Neutrophil (primary cell): ENCODE measurements at regions not wholly inside any gene's neighbourhood (a gene's known extent, or its start where the extent isn't known, plus 50 kb on each side); places are given as distances from the start of the nearest gene placed in this dataset.

ENCODE experiments used
- H3K27ac ChIP-seq: fragments of 200-600 bp; sonication (generic); 2 replicates; pipeline ENCODE4 v1.5.1; 2016; ENCODE audit warnings: mild to moderate bottlenecking, moderate library complexity
- H3K27me3 ChIP-seq: fragments of 200-600 bp; sonication (generic); 2 replicates; pipeline ENCODE4 v1.6.0; 2016; ENCODE audit warnings: mild to moderate bottlenecking
- H3K36me3 ChIP-seq: fragments of 200-600 bp; sonication (generic); 2 replicates; pipeline ENCODE4 v1.5.1; 2017
- H3K4me1 ChIP-seq, 2 experiments: fragments of 200-600 bp in 1 of 2; sonication (generic) in 1 of 2; 1 replicate in 1 of 2; 2 replicates in 1 of 2; pipeline versions ENCODE4 v1.5.1 to v1.6.1; 2013 to 2016; ENCODE audit warnings: low read depth in 1 of 2, low read length in 1 of 2, mild to moderate bottlenecking in 1 of 2, moderate library complexity in 1 of 2; ENCODE audit not compliant: control insufficient read depth in 1 of 2, insufficient read depth in 1 of 2
- H3K4me3 ChIP-seq, 2 experiments: fragments of 200-600 bp in 1 of 2; sonication (generic) in 1 of 2; 1 replicate in 1 of 2; 2 replicates in 1 of 2; pipeline ENCODE4 v1.5.1; 2013 to 2016; ENCODE audit warnings: low read depth in 1 of 2, low read length in 1 of 2, mild to moderate bottlenecking in 1 of 2, moderate library complexity in 1 of 2
- H3K9me3 ChIP-seq: fragments of 200-600 bp; sonication (generic); 2 replicates; pipeline ENCODE4 v1.5.1; 2016
- CTCF ChIP-seq: fragments of 200-600 bp; sonication (generic); IDR thresholded peaks from 2 replicates; pipeline ENCODE4 v1.5.1; 2016; ENCODE audit warnings: antibody characterized with exemption

GRCh38 chr12:124726596-124727263, 136.9 kb downstream of the SCARB1 start:
- Histone ChIP-seq H3K9me3 (no peaks in the 10 kb centered on the region), H3K4me3 (peak overlapping the region; percentile 20 to 44), H3K27me3 (no peaks in the 10 kb centered on the region), H3K4me1 (peaks cover 10 to 14% of the 10 kb centered on the region in 2 experiments), H3K27ac (peak overlapping the region; percentile 39), H3K36me3 (no peaks in the 10 kb centered on the region)
- no peak for TF ChIP-seq CTCF

GRCh38 chr12:124725597-124726237, 137.9 kb downstream of the SCARB1 start:
- Histone ChIP-seq H3K4me1 (peaks cover 10 to 18% of the 10 kb centered on the region in 2 experiments), H3K27ac (no peak overlapping the region), H3K27me3 (no peaks in the 10 kb centered on the region), H3K36me3 (no peaks in the 10 kb centered on the region), H3K9me3 (no peaks in the 10 kb centered on the region), H3K4me3 (no peak overlapping the region)
- TF ChIP-seq CTCF = no peak

GRCh38 chr12:124725099-124725498, 138.6 kb downstream of the SCARB1 start:
- no peak overlapping the region for H3K4me3 ChIP-seq
- TF ChIP-seq CTCF = no peak
- H3K27ac ChIP-seq = no peak overlapping the region
- no peaks in the 10 kb centered on the region for H3K27me3 ChIP-seq
- no peaks in the 10 kb centered on the region for H3K9me3 ChIP-seq
- H3K4me1 ChIP-seq = peaks cover 10 to 18% of the 10 kb centered on the region in 2 experiments
- no peaks in the 10 kb centered on the region for H3K36me3 ChIP-seq

DNA sequence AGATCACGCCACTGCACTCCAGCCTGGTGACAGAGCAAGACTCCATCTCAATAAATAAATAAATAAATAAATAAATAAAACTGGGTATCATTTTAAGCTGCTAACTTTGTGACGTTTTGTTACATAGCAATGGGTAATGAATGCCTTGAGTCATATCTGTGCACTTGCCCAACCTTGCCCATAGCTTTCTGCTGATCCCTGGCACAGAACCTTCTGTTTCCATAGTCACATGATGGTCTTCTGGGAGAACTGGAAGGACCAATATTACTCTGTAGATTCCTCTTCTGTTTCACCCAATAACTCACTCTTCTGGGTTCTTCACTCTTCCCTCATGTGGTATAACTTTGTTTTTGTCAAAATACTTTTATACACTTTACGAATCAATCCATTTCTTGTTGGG, 140.8 kb downstream of the SCARB1 start:
- Histone ChIP-seq H3K4me1 (peaks cover 10 to 17% of the 10 kb centered on the region in 2 experiments), H3K27ac (no peak overlapping the region), H3K9me3 (no peaks in the 10 kb centered on the region), H3K36me3 (no peaks in the 10 kb centered on the region), H3K4me3 (no peak overlapping the region), H3K27me3 (no peaks in the 10 kb centered on the region)
- no peak for TF ChIP-seq CTCF

DNA sequence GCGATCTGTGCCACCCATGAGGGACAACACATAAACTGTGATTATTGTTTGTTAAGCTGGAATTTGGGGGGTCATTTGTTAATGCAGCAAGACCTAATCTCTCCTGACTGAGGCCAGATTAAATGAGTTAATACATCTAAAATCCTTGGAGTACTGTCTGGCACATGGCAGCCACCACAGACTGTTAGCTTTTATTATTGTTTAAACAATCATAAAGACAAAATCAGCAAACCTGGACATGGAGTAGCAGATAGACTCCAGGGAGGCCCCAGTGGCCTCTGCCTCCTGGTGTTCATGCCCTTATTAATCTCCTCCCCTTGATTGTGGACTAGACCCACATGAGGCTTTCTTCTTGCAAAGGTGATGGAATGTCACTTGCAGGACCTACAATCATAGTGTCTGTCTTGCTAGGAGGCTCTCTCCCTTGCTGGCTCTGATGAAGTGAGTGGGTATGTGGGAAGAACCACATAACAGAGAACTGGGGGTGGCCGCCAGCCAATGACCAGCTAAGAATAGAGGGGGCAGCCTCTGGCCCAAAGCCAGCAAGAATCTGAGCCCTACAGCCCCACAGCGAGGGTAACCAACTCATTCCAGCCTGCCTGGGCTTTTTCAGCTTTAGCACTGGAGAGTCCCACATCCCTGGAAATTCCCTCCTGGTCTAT, 142.0 kb downstream of the SCARB1 start:
- H3K36me3 ChIP-seq = no peaks in the 10 kb centered on the region
- peaks cover 6 to 9% of the 10 kb centered on the region in 2 experiments for H3K4me1 ChIP-seq
- H3K4me3 ChIP-seq = no peak overlapping the region
- TF ChIP-seq CTCF = no peak
- no peaks in the 10 kb centered on the region for H3K27me3 ChIP-seq
- no peaks in the 10 kb centered on the region for H3K9me3 ChIP-seq
- no peak overlapping the region for H3K27ac ChIP-seq
